Thyroid gland (tissue), 4 donors: ENCODE measurements at regions not wholly inside any gene's neighbourhood (a gene's known extent, or its start where the extent isn't known, plus 50 kb on each side); places are given as distances from the start of the nearest gene placed in this dataset.

Experiments used
- POLR2A ChIP-seq, 2 donors: fragments of 450-650 bp; IDR thresholded peaks; one replicate each; pipeline ENCODE4 v1.6.1; 2017; ENCODE audit warnings: antibody characterized with exemption in 2 of 2, mild to moderate bottlenecking in 2 of 2, moderate library complexity in 1 of 2
- TF ChIP-seq, protein P1 (sequence below), 6 experiments: fragments of 200-600 bp in 3 of 6; fragments of 450-650 bp in 3 of 6; sonication (generic) in 3 of 6; IDR thresholded peaks; one replicate each; pipeline ENCODE4 v1.5.1; 2016 to 2019; ENCODE audit warnings: antibody characterized with exemption in 6 of 6, mild to moderate bottlenecking in 2 of 6, inconsistent platforms in 1 of 6, moderate library complexity in 1 of 6

DNA sequence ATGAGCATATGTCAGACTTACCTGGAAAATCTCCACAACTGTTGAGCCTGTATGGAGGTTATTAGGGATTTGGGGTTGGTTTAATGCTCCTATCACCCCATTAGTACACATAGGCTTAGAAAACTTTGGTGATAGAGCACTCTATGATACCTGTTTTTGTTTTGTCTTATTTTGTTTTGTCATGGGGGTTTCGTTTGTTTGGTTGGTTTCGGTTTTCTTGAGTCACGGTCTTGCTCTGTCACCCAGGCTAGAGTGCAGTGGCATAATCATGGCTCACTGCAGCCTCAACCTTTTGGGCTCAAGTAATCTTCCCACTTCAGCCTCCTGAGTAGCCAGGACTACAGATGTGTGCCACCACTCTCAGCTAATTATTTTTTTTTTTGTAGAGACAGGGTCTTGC lies 70.0 kb downstream of the MZT1 start:
- no peak for TF ChIP-seq POLR2A (IDR thresholded peaks at IDR 0.05)
- TF ChIP-seq, protein P1, sequence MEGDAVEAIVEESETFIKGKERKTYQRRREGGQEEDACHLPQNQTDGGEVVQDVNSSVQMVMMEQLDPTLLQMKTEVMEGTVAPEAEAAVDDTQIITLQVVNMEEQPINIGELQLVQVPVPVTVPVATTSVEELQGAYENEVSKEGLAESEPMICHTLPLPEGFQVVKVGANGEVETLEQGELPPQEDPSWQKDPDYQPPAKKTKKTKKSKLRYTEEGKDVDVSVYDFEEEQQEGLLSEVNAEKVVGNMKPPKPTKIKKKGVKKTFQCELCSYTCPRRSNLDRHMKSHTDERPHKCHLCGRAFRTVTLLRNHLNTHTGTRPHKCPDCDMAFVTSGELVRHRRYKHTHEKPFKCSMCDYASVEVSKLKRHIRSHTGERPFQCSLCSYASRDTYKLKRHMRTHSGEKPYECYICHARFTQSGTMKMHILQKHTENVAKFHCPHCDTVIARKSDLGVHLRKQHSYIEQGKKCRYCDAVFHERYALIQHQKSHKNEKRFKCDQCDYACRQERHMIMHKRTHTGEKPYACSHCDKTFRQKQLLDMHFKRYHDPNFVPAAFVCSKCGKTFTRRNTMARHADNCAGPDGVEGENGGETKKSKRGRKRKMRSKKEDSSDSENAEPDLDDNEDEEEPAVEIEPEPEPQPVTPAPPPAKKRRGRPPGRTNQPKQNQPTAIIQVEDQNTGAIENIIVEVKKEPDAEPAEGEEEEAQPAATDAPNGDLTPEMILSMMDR (IDR thresholded peaks at IDR 0.05): no peak
